HepG2 (cell line): ENCODE measurements at regions not wholly inside any gene's neighbourhood (a gene's known extent, or its start where the extent isn't known, plus 50 kb on each side); places are given as distances from the start of the nearest gene placed in this dataset.

ENCODE experiments used
- ATAC-seq: fragments of 200-7000 bp; cut with Tn5 transposase; 3 replicates; pipeline ENCODE4 v1.9.1; 2020; ENCODE audit warnings: mild to moderate bottlenecking, moderate library complexity
- BruUV-seq: library from RNA; stranded (reverse); fragments of 400-500 nt; replicated peaks from 2 replicates; lab custom pipeline; 2021; lab: Mats Ljungman, UMichigan
- CTCF ChIA-PET: fragments of 300-600 bp; formaldehyde crosslinking; extraction: SDS; loops from one replicate; lab custom pipeline; 2021; ENCODE audit warnings: low total read pairs, inconsistent platforms, low intra/inter-chr PET ratio; lab: Yijun Ruan, JAX
- POLR2A ChIA-PET: fragments of 350-600 bp; sonication (Branson Sonifier 250); formaldehyde crosslinking; loops from one replicate; lab custom pipeline; 2020; ENCODE audit warnings: antibody characterized with exemption, inconsistent platforms; lab: Yijun Ruan, JAX
- DNase-seq: peaks from one replicate; pipeline ENCODE4 v3.0.0-alpha.2; 2015; ENCODE audit warnings: low spot score
- FAIRE-seq: peaks from 3 replicates; lab custom pipeline; 2011; peaks lifted over from hg19 to GRCh38; lab: Jason Lieb, UNC
- H2AFZ ChIP-seq: one replicate; pipeline ENCODE4 v1.6.1; 2011; ENCODE audit warnings: low read length, inconsistent platforms
- H3K27ac ChIP-seq: fragments of 300-600 bp; 3 replicates; pipeline ENCODE4 v1.8.0; 2011; ENCODE audit warnings: mixed run types, mild to moderate bottlenecking, mixed read lengths, low read length, inconsistent platforms; ENCODE audit not compliant: insufficient read depth; ENCODE audit errors: extremely low read length
- H3K27me3 ChIP-seq, 2 experiments: fragments of 200-600 bp in 1 of 2; 2 replicates in 1 of 2; 3 replicates in 1 of 2; pipeline versions ENCODE4 v1.6.0 to v1.8.0; 2011; ENCODE audit warnings: low read length in 2 of 2, mild to moderate bottlenecking in 2 of 2, moderate library complexity in 2 of 2, inconsistent platforms in 1 of 2; ENCODE audit not compliant: insufficient read depth in 2 of 2, control insufficient read depth in 1 of 2
- H3K36me3 ChIP-seq, 2 experiments: fragments of 200-600 bp in 1 of 2; replicated peaks in 1 of 2; 2 replicates in 1 of 2; 3 replicates in 1 of 2; pipeline versions ENCODE4 v1.5.1 to v1.8.0; 2011; ENCODE audit warnings: low read length in 2 of 2, inconsistent platforms in 1 of 2; ENCODE audit not compliant: insufficient read depth in 2 of 2, control insufficient read depth in 1 of 2
- H3K4me1 ChIP-seq: 2 replicates; pipeline ENCODE4 v1.5.1; 2012; ENCODE audit warnings: low read length, inconsistent platforms; ENCODE audit not compliant: insufficient read depth
- H3K4me2 ChIP-seq: 2 replicates; pipeline ENCODE4 v1.6.0; 2011; ENCODE audit warnings: low read depth, low read length, inconsistent platforms
- H3K4me3 ChIP-seq, 3 experiments: fragments of 200-600 bp in 1 of 3; sonication (generic), shearing (Covaris generic) in 1 of 3; replicated peaks in 1 of 3; 2 replicates each; pipeline ENCODE4 v1.5.1; 2011 to 2016; ENCODE audit warnings: low read length in 3 of 3, inconsistent platforms in 2 of 3, low read depth in 2 of 3, mild to moderate bottlenecking in 2 of 3, control low read depth in 1 of 3, mixed read lengths in 1 of 3; ENCODE audit not compliant: insufficient read depth in 1 of 3
- H3K79me2 ChIP-seq: one replicate; pipeline ENCODE4 v1.6.1; 2011; ENCODE audit warnings: low read length, inconsistent platforms; ENCODE audit not compliant: insufficient read depth
- H3K9ac ChIP-seq: 2 replicates; pipeline ENCODE4 v1.6.0; 2011; ENCODE audit warnings: mild to moderate bottlenecking, low read depth, low read length, inconsistent platforms; ENCODE audit not compliant: insufficient read depth
- H3K9me3 ChIP-seq: 2 replicates; pipeline ENCODE4 v1.5.1; 2012; ENCODE audit warnings: mild to moderate bottlenecking, low read length
- H4K20me1 ChIP-seq: 2 replicates; pipeline ENCODE4 v1.6.0; 2011; ENCODE audit warnings: inconsistent platforms, mild to moderate bottlenecking, low read length, moderate library complexity; ENCODE audit not compliant: insufficient read depth
- IRF2 ChIP-seq: IDR thresholded peaks from 2 replicates; pipeline ENCODE4 v1.6.1; 2018; ENCODE audit warnings: missing genetic modification reagents, missing compliant biosample characterization
- MED8 ChIP-seq: sonication (generic); formaldehyde crosslinking; IDR thresholded peaks from 2 replicates; pipeline ENCODE4 v1.8.1; 2023; ENCODE audit warnings: mild to moderate bottlenecking, missing genetic modification reagents; ENCODE audit not compliant: insufficient replicate concordance
- NFYC ChIP-seq: IDR thresholded peaks from 2 replicates; pipeline ENCODE4 v1.6.1; 2016; ENCODE audit warnings: missing genetic modification reagents, missing compliant biosample characterization
- ZNF343 ChIP-seq: sonication (generic); formaldehyde crosslinking; IDR thresholded peaks from 2 replicates; pipeline ENCODE4 v1.4.0; 2020; ENCODE audit warnings: mild to moderate bottlenecking, missing genetic modification reagents
- WGBS: methylation state at CpG from one replicate; pipeline ENCODE4 v1.1.6; 2017; ENCODE audit warnings: low lambda C conversion rate; 5-methylcytosine and 5-hydroxymethylcytosine counted together
- in situ Hi-C: cut with HindIII; loops from 2 replicates; pipeline ENCODE4 v1.10.0; 2017; ENCODE audit warnings: low pct_unique_long_range_greater_than_20kb; ENCODE audit not compliant: extremely low pct_ligation_motif_present
- intact Hi-C: fragments of 100-400 bp; cut with micrococcal nuclease; formaldehyde crosslinking; loops from one replicate; pipeline ENCODE4 v1.10.0; 2022; ENCODE audit not compliant: unreplicated experiment
- TF ChIP-seq, protein P1 (sequence below): IDR thresholded peaks from 2 replicates; pipeline ENCODE4 v1.6.1; 2012; ENCODE audit warnings: low read depth, low read length, improper control_type of control experiment
- TF ChIP-seq, protein P2 (sequence below): fragments of 450-650 bp; IDR thresholded peaks from 2 replicates; pipeline ENCODE4 v1.6.1; 2017; ENCODE audit warnings: mild to moderate bottlenecking

DNA sequence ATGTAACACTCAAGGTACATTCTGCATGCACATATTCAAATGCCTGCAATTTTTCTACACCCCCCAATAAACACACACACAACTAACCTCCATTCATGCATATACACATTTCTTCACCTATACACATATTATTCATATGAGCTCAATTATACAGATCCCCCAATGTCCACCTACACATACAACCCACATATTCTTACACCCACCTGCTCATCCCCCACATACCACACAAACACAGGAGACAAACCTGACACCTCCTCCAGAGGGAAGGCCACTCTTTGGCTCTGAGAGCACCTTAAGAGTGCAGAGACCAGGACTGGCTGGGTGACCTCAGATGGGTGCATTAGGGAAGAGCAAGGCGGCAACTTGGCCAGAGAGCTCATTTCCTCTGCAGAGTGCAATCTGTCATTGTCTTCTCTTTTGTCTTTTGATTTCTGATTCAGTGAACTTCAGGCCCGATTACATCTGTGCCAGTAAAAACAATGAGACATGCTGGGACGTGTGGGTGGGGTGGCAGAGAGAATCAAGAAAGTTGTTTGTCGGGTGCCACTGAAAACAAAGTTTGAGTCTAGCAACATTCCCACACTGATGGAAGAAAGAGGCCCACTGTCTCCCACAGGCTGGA is 208.4 kb downstream of the NXPE2 start:
- 0 out of 5 replicates have a peak, but pooled peaks cover 1 to 13% of the 10 kb centered on the region in 2 experiments for H3K27me3 ChIP-seq
- H3K9me3 ChIP-seq = no peaks in the 10 kb centered on the region
- H3K9ac ChIP-seq = no peak overlapping the region
- H3K36me3 ChIP-seq = no peaks in the 10 kb centered on the region
- in situ Hi-C loops (no loop called here), intact Hi-C loops (no loop called here)
- no peaks in the 10 kb centered on the region for H3K79me2 ChIP-seq
- no peak overlapping the region for H2AFZ ChIP-seq
- CTCF ChIA-PET = no interaction called here
- TF ChIP-seq, protein P1, sequence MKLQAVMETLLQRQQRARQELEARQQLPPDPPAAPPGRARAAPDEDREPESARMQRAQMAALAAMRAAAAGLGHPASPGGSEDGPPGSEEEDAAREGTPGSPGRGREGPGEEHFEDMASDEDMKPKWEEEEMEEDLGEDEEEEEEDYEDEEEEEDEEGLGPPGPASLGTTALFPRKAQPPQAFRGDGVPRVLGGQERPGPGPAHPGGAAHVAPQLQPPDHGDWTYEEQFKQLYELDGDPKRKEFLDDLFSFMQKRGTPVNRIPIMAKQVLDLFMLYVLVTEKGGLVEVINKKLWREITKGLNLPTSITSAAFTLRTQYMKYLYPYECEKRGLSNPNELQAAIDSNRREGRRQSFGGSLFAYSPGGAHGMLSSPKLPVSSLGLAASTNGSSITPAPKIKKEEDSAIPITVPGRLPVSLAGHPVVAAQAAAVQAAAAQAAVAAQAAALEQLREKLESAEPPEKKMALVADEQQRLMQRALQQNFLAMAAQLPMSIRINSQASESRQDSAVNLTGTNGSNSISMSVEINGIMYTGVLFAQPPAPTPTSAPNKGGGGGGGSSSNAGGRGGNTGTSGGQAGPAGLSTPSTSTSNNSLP = no peak
- TF ChIP-seq NFYC (no peak), MED8 (no peak), ZNF343 (CRISPR knock-in tag) (no peak), IRF2 (CRISPR knock-in tag) (no peak)
- TF ChIP-seq, protein P2, sequence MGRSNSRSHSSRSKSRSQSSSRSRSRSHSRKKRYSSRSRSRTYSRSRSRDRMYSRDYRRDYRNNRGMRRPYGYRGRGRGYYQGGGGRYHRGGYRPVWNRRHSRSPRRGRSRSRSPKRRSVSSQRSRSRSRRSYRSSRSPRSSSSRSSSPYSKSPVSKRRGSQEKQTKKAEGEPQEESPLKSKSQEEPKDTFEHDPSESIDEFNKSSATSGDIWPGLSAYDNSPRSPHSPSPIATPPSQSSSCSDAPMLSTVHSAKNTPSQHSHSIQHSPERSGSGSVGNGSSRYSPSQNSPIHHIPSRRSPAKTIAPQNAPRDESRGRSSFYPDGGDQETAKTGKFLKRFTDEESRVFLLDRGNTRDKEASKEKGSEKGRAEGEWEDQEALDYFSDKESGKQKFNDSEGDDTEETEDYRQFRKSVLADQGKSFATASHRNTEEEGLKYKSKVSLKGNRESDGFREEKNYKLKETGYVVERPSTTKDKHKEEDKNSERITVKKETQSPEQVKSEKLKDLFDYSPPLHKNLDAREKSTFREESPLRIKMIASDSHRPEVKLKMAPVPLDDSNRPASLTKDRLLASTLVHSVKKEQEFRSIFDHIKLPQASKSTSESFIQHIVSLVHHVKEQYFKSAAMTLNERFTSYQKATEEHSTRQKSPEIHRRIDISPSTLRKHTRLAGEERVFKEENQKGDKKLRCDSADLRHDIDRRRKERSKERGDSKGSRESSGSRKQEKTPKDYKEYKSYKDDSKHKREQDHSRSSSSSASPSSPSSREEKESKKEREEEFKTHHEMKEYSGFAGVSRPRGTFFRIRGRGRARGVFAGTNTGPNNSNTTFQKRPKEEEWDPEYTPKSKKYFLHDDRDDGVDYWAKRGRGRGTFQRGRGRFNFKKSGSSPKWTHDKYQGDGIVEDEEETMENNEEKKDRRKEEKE = no peak
- FAIRE-seq (no peak), ATAC-seq (no peak), DNase-seq (no peak)
- BruUV-seq = no TSS peak
- no peaks in the 10 kb centered on the region for H4K20me1 ChIP-seq
- peaks cover 13% of the 10 kb centered on the region for H3K4me1 ChIP-seq
- no peak overlapping the region for H3K4me3 ChIP-seq
- 24% methylated on average over 4 of the region's 4 CpGs for WGBS
- H3K4me2 ChIP-seq = no peak overlapping the region
- no peak overlapping the region for H3K27ac ChIP-seq
- POLR2A ChIA-PET = no interaction called here
